NCI-H2227 treated with DMSO at 0.1 percent for 48 hours (cell line): ENCODE measurements at regions not wholly inside any gene's neighbourhood (a gene's known extent, or its start where the extent isn't known, plus 50 kb on each side); places are given as distances from the start of the nearest gene placed in this dataset.
"Not testable (repeated sequence)": the region's sequence is repeated elsewhere in the genome, so short reads cannot be mapped to it uniquely, and the experiment has no call there.

Experiments
- DNase-seq: peaks from one replicate; lab custom pipeline; 2025; lab: John Stamatoyannopoulos, UW

DNA sequence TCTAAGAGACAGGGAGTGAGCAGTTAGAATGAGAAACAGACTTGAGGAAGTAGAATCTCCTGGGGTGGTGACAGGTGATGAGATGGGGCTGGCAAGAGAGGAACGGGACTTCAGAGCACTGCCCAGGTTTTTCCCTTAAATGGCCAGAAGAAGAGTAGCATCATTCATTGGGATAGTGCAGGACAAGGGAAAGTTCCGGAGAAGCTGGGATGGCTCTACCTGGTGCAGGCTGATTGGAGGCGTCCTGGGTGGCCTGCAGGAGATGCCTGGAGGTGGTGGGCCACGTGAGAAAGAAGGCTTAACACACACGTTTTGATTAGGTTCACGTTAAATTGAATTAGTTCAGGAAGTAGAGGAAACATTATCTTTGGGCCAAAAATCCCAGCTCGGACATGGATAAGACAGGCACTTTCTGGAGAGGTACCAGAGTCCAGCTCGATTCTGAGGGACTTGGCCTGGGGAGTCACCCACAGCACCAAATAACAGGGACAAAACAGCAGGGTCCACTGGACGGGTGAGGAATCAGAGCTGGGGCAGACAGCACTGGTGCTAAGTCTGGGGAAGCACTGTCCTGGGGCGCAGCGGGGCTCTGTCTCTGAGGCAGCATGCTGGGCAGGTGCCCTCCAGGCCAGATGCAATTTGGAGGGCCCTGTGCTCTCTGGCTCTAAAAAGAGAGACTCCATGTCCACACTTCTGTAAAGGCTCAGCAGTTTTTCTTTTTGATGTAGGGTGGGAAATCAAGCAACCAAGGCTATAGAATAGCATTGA lies 512.3 kb upstream of the RAB6C start:
- DNase-seq, result no peak

DNA sequence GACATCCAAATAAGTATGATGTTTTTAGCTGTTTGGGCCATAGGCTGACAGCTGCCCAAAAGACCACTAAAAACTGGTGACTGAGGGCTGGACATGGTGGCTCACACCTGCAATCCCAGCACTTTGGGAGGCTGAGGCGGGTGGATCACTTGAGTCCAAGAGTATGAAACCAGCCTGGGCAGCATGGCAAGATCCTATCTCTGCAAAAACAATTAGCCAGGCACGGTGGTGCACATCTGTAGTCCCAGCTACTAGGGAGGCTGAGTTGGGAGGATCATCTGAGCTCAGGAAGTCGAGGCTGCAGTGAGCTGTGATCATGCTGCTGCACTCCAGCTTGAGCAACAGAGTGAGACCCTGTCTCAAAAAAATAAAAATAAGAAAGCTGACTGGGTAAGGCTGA lies 511.5 kb upstream of the RAB6C start:
- no peak for DNase-seq

DNA sequence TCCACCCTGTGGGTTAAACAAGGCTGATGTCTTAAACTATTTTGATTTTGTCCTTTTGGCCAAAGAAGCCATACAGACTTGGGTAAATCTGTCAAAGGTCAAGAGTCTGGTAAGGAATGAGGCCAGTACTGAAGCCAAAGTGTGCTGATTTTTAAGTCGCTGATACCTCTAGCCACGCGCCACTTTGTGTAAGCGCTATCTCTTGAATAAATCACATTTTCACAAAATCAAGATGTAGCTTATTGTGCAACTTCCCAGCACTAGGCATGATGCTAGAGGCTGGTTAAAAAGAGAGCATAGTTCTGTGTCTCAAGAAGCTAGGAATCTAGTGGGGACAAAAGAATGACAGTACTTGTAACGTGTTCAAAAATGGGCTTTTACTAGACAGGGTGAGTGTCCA lies 510.6 kb upstream of the RAB6C start:
- DNase-seq, result no peak

DNA sequence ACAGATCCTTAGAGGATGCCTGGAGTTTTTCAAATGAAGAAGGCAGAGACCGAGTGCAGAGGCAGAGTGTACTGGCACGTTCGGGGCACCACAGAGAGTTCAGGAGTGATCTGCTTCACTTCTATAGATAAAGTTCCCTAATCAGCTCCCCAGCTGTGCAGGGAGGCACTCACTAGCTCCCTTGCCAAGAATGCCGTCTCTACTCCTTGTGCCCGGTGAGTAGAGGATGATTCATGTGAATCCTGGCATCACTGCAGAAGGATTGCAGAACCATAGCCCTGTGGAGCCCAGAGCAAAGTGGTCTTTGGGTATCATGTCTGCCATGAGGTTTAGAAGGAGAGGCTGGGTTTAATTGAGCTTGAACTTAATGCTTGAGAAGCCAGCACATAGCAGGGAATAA lies 510.1 kb upstream of the RAB6C start:
- no peak for DNase-seq

DNA sequence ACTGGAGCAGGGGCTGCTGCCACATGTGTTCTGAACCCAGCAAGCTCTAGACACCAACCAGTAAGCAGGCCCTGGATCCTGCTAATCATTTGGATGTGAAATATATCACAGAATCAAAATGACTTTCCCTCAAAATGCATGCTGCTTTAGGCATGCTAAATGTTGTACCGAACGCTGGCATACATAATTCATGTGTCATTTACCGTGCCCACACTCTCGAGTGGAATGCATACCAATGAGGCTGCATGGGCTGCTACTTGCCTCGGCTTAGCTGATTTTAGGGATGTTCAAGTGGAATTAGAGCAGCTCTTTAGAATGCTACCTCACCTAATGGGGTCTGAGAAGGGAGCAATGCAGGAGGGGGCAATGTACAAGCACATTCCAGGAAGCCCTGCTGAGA lies 509.6 kb upstream of the RAB6C start:
- no peak for DNase-seq

DNA sequence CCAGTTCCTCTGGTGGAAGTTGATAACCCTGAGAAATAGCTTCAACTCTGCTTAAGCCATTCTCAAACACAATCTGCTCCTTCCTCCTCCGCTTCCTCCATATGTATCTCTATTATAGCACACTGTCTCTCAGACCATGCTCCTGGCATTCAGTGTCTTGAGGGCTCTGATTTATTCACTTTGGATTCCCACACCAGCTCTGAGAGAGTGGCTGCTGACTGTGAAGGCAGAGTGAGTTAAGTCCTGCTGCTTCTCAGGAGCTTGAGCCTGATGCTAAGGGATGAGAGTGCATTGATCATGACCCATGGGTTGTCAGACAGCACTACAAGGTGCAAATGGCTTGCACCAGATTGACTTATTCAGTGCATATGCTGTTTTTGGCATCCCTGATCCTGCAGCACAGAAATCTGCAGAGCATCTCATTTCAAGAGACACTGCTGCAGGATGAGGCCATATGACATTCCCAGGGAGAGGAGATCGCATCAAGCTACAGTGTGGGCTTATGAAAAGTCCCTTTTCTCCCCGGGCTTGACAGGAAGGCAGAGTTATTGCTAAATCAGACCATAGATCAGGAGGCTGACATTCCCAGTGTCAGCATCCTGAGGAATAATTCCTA lies 500.5 kb upstream of the RAB6C start:
- no peak for DNase-seq

DNA sequence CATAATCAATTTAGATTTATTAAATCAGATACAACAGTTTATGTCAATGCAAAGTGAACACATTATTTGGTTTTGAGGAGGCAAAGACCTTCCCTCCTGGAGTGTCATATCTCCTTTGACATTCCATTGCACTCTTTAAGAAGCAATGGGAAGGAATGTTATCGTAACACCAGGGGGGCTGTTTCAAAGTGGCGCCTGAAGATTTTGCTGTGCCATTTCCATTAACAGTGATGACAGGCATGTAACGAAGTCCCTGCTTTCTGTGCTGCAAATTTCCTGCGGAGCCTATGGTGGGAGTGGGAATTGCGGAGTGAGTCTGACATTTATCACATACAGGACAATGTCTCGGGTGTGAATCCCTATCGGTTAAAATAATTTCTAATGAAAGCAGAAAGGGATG lies 499.6 kb upstream of the RAB6C start:
- no peak for DNase-seq

DNA sequence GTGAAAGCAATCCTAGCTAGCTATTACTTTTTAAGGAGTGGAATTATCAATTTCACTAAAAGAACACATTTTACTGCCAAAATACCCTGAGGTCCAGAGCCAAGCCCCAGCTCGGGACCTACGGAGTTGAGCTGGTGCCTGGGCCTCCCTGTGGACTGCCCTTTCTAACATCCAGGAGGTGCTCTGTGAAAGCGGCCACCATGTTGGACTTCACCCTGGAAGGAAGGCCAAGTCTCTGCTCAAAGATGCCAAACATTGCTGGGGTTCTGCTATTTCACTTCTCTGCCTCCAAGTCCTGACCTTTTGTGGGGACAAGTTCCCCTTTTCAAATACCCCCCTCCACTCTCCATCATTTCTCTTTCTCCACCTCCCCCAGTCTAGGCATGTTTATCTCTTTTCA lies 498.7 kb upstream of the RAB6C start:
- no peak for DNase-seq

DNA sequence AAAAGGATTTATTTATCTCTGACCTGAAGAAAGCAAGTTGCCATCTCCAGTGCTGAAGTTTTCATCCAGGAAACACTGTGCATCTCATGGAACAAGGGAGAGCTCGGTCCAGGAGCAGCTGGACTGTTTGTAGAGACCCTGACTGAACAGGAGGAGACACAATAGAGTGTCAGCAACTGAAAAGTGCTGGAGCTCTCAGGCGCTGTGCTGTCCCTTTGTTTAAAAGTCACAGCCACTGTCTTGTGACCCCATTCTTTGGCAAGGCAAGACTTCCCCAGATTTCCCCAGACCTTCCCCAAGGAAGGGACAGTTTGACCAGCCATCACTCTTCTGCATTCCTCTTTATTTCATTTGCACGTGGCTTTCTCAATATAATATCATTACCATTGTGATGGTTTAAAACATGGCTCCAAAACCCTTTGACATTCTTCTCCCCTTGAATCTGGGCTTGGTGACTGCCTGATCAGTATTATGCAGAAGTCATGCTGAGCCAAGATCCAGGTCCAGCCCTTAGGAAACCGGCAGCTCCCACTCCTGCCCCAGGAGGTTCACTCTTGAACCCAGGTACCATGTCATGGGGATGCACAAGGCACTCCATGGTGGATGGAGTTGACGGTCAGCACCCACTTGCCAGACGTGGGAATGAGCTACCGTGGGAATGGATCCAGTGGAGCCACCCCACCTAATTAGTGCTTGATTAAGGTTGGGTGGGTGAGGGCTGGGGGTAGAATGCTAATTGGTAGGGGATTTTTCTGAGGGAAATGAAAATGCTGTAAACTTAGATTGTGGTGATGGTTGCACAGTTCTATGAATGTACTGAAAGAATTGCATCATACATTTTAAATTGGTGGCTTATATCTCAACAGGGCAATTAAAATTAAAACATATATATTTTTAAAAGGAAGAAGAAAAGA lies 497.9 kb upstream of the RAB6C start:
- DNase-seq, result no peak

DNA sequence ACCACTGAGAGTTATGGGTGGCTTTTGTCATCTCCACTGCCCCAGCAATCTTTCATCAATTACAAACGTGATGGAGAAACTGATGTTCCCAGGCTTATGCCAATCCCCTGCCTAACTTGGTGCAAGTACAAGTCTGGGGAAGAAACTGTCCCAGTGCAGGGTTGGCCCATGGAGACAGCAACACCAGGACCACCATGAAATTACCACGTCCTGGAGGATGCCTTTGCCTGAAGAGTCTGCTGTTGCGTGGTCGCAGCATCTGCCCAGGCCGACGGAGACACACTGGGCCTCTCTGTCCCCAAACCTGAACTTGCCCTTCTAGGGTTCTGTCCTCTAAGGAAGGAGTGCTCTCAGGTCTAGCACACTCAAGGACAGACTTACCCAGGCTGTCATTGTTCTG lies 496.8 kb upstream of the RAB6C start:
- DNase-seq, result no peak

DNA sequence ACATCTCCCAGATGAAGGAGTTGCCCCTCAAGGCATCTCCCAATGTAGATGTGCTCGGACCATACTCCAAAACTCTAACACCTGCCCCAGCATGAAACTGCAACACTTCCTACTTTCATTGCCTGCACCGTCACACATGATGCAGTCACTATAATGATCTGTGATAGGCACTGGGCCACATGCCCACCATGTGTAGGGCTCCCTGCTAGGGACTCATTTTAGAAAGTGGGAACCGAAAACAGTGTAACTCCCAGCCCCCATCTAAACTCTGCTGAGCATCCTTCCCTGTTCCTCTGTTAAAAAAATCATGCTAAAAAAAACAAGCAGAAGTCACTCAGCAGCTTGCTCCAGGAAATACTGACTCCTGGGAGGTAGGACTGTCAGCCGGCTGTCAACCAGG lies 496.1 kb upstream of the RAB6C start:
- no peak for DNase-seq

DNA sequence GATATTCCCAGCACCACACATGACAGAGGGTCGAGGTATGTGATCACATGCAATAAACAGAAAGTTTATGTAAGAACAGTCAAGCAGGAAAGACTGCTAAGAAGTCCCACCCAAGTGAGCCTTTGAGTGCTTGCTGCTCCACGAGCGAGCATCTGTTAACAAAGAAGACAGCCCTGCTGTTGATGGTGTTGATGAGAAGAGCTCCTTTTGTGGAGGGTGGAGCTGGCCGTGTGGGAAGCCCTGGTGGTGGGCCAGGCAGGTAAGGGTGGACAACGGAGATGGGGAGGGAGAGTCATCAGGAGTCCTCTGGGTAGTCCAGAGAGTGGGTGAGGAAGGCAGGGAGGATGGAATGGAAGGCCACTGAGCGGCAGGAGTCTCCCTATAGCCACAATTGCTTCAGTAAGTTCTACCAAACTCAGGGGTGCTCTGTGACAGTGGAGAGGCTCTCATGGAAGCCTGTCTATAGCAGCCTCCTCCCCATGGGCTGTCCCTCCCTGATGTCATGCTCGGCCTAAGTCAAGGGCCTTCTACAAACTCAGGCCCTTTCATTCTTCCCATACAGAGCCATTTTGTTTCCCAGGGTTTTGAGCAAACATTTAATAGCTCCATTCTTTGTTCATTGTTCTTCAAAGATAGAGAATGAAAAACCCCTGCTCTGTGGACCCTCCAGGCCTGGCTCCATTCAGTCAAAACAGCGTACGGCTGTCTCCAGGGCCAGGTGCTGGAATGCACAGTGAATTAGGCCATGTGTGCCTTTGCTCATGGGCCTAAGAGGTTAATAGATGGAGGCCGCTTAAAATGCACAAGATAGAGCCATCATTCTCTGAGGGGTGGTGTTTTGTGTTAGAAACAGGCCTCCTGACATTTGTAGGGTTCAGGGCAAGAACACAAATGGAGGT lies 494.2 kb upstream of the RAB6C start:
- DNase-seq, result no peak

DNA sequence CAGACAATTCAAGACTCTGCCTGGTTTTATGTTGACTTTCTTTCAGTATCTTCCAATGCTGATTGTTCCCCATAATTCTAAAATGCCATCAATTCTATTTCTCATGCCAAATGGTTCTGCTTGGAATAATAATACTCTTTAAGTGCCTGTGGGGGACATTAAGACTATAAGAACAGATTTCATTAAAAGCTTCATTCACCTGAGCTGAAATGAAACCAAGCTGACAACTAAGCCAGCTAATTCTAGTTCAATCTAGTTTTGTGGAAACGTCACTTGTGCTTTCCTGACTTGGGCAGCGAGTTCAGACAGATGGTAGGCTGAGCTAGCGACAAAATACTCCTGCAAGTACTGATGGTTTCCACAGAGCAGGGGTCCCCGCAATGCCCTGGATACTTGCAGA lies 491.1 kb upstream of the RAB6C start:
- no peak for DNase-seq

DNA sequence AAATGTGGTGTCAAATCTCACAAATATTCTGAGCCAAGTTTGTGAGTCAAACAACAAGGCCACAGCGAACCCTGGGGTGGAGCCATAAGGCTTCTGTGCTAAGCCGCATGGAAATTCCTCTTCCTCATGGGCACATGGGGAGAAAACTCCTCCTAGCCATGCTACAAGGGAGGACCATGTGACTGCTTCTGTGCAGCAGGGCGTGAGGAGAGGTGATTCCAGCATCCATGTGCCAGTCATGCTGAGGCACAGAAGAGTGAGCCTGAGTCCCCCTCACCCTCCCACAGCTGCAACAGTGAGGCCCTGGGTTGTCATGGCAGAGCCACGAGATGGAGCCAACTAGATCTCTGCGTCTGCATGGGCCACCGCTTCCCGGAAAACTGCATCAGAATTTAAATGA lies 488.8 kb upstream of the RAB6C start:
- no peak for DNase-seq

DNA sequence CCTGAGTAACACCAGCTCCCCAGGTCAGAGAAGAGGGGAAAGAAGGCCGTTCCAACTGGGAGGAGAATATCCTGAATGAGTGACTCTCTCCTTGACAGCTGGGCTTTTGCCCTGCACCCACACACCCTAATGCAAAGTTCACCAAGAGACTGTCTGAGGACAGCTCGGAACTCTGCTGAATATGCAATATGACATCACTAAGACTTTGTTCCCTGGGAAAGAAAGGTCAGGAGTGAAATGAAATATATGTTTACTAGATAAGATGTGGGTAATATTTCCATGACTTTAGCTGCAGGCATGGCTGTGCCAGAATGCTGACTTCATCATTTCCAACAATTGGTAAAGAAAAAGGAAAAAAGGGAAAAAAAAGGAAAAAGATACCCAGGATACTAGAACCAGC lies 488.2 kb upstream of the RAB6C start:
- DNase-seq, result no peak

DNA sequence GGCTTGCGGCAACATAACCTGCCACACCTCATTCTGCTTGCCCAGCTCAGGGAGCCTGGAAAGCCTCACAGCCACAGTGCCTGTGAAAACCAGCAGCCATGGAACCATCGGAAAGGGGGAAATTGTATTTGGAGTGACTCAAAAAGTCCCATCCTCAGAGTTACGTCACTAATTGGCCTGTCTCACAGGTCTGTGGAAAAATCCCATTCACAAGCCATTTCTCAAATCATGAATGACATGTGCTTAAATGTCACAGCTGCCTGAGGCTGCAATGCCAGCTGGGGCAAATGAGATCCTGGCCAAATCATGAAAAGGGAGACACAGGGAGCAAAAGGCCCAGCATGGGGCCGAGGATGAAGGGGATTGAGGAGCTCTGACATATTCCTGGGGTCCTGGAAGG lies 486.9 kb upstream of the RAB6C start:
- no peak for DNase-seq

DNA sequence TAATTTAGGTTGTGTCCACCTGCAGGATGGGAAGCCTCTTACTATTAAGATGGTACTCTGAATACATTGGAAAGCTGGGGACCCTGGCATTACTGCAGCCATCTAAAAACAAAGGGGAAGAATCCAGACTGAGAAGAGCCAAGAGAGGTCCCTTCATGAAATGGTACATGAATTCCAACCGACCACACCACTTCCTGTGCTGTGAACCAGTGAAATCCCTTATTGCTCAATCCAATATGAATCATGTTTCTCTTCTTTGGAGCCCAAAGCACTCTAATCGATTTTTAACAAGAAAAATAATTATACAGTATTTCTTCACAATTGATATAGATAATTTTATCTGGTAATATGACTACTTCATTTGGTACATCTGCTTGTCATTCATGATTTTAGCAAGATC lies 479.7 kb upstream of the RAB6C start:
- no peak for DNase-seq

DNA sequence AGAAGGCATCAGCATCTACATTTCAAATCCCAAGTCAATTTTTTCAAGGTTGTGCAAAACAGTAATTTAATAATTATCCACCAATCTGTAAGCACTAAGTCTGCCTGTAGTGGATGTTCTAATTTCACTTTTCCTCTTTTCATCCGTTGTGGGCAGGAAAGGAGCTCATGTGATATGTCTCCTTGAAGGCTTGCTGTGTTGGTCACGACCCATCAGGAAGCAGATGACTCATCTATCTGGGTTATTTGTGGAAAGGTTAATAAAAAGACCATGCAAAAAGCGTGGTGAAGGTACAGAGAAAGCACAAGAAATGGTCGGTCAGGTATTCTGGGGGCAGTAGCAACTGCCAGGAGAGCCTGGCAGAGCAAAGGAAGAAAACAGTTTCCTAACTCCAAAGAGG lies 476.7 kb upstream of the RAB6C start:
- no peak for DNase-seq

DNA sequence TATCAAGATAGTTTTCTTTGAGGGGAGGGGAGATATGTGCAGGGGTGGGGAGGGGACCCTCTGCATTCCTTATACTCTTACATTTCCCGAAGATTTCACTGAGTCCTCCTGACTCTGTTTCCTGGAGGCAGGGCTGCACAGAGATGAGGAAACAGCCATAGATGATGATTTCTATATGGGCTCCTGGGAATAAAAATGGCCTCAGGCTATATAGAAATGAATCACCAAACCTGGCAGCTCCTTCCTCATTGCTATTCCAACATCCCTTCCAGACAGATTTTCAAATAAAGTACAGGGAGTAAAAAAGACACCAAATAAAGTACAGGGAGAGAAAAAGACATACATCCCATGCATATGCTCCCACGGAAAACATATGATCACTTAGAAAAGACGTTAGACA lies 474.8 kb upstream of the RAB6C start:
- no peak for DNase-seq

DNA sequence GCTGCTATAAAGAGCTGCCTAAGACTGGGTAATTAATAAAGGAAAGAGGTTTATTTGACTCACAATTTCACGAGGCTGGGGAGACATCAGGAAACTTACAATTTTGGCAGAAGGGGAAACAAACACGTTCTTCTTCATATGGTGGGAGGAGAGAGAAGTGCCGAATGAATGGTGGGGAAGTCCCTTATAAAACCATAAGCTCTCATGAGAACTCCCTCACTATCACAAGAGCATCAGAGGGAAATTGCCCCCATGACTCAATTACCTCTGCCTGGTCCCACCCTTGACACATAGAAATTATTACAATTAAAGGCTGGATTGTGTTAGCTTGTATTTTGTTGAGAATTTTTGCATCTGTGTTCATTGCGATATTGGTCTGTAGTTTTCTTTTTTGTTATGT lies 460.5 kb upstream of the RAB6C start:
- DNase-seq, result no peak

DNA sequence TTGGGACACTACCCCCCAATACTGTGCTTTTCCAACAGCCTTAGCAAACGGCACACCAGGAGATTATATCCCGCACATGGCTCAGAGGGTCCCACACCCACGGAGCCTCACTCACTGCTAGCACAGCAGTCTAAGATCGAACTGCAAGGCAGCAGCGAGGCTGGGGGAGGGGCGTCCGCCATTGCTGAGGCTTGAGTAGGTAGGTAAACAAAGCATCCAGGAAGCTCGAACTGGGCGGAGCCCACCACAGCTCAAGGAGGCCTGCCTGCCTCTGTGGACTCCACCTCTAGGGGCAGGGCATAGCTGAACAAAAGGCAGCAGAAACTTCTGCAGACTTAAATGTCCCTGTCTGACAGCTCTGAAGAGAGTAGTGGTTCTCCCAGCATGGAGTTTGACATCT lies 447.3 kb upstream of the RAB6C start:
- DNase-seq, result not testable (repeated sequence)

DNA sequence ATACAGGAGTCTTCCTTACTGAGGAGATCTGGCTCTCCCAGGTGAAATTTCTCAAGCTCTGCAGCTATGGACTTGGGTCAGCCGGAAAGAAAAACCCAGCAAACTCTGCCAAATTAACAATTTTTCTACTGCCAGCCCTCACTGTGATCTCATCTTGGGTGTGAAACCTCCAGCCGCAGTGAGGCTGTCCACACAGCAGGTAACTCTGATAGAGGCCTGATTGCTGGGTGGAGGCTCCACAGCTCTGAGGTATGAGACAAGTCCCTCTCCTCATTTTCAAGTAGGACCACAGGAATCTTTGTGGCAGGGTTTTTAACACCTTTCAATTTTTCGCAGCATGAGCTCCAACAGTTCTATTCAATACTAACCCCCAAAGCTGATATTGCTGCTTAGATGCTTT lies 430.6 kb upstream of the RAB6C start:
- no peak for DNase-seq
